BE2C (cell line): ENCODE measurements at regions not wholly inside any gene's neighbourhood (a gene's known extent, or its start where the extent isn't known, plus 50 kb on each side); places are given as distances from the start of the nearest gene placed in this dataset.

Experiments used
- DNase-seq: peaks from one replicate; pipeline ENCODE4 v3.0.0-alpha.2; 2020
- H3K27me3 ChIP-seq: fragments of 250-450 bp; sonication (Bioruptor Pico); 2 replicates; pipeline ENCODE4 v1.5.1; 2020; ENCODE audit warnings: mild to moderate bottlenecking
- H3K36me3 ChIP-seq: fragments of 250-450 bp; sonication (Bioruptor Pico); 2 replicates; pipeline ENCODE4 v1.5.1; 2020; ENCODE audit warnings: mild to moderate bottlenecking
- H3K4me1 ChIP-seq: fragments of 250-450 bp; sonication (Bioruptor Pico); 2 replicates; pipeline ENCODE4 v1.5.1; 2020
- H3K4me3 ChIP-seq: 2 replicates; pipeline ENCODE4 v1.5.1; 2011; ENCODE audit warnings: low read depth, low read length
- H3K9me3 ChIP-seq: fragments of 250-450 bp; sonication (Bioruptor Pico); 2 replicates; pipeline ENCODE4 v1.5.1; 2020
- CTCF ChIP-seq: IDR thresholded peaks from 2 replicates; pipeline ENCODE4 v1.5.1; 2012; ENCODE audit warnings: mild to moderate bottlenecking, low read depth, low read length

- DNase-seq: no peak
- no peaks in the 10 kb centered on the region for H3K36me3 ChIP-seq
Observed at GRCh38 chr1:59006289-59006658, 222.4 kb upstream of the JUN start.

GRCh38 chr1:59006932-59007331 is 223.1 kb upstream of the JUN start:
- Histone ChIP-seq H3K36me3 (no peaks in the 10 kb centered on the region), H3K27me3 (no peaks in the 10 kb centered on the region), H3K4me3 (no peak overlapping the region), H3K4me1 (peaks cover 5% of the 10 kb centered on the region), H3K9me3 (no peaks in the 10 kb centered on the region)
- no peak for DNase-seq
- no peak for TF ChIP-seq CTCF

More at GRCh38 chr1:59006289-59006658, 222.4 kb upstream of the JUN start:
- Histone ChIP-seq H3K9me3 (no peaks in the 10 kb centered on the region), H3K4me3 (no peak overlapping the region), H3K27me3 (no peaks in the 10 kb centered on the region), H3K4me1 (peaks cover 5% of the 10 kb centered on the region)
- TF ChIP-seq CTCF: no peak

- H3K4me1 ChIP-seq: peaks cover 5% of the 10 kb centered on the region
- no peak for TF ChIP-seq CTCF
Observed at GRCh38 chr1:59007429-59007819, 223.6 kb upstream of the JUN start.

DNA sequence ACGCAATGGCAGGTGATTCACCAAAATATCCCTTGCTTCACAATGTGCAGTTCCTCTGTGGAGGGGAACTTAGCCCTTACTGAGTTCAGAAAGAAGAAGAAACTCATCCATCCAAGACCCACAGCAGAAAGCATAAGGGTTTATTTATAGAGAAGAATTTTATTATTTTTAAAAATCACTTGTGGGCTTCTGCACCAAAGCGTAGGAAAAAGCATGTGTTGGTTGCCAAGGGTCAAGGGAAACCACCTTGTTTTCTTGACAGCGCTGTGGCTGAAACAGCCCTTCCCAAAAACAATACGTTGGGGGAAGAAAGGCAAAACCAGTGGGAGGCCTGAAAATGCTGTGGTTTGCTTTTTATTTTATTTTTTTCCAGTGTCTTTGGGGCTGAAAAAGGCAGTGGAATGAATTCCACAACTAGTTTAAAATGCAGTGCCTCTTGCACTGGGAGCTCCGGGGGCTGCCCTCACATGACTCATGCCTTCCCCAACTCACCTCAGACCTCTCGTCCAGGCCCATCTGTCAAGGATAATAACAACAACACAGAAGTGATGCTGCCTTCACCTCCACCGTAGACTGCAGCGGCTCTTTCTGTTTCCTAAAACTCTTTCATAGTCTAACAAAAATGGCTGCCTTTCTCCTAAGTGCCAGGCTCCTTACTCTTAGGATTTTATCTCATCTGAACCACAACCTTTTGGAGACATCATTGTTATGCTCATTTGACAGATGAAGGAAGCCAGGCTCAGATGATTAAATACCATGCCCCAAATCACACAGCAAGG is 224.2 kb upstream of the JUN start:
- no peaks in the 10 kb centered on the region for H3K27me3 ChIP-seq
- no peaks in the 10 kb centered on the region for H3K36me3 ChIP-seq
- H3K4me3 ChIP-seq: no peak overlapping the region
- H3K4me1 ChIP-seq: peaks cover 5% of the 10 kb centered on the region
- no peak for TF ChIP-seq CTCF
- H3K9me3 ChIP-seq: no peaks in the 10 kb centered on the region
- DNase-seq: no peak

More at GRCh38 chr1:59007429-59007819, 223.6 kb upstream of the JUN start:
- DNase-seq: no peak
- H3K36me3 ChIP-seq: no peaks in the 10 kb centered on the region
- H3K9me3 ChIP-seq: no peaks in the 10 kb centered on the region
- H3K4me3 ChIP-seq: no peak overlapping the region
- H3K27me3 ChIP-seq: no peaks in the 10 kb centered on the region

- TF ChIP-seq CTCF: no peak
- Histone ChIP-seq H3K4me3 (no peak overlapping the region), H3K36me3 (no peaks in the 10 kb centered on the region), H3K27me3 (no peaks in the 10 kb centered on the region), H3K9me3 (no peaks in the 10 kb centered on the region), H3K4me1 (peaks cover 5% of the 10 kb centered on the region)
- peak; percentile 50 for DNase-seq
Observed at GRCh38 chr1:59008599-59009347, 224.9 kb upstream of the JUN start.

DNA sequence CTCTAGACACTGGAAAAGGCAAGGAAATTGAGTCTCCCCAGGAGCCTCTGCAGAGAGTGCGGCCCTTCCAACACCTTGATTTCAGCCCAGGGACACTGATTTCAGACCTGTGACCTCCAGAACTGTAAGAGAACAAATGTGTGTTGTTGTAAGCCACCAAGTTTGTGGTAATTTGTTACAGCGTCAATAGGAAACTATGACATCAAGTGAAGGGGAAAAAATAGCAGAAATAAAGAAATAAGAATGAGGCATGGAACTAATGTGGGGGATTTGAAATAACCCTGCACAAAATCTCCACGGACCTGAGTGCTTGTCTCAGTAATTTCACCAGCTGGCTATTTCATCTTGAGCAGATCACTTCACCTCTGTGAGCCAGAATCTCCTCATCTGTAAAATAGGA is 227.8 kb upstream of the JUN start:
- Histone ChIP-seq H3K9me3 (no peaks in the 10 kb centered on the region), H3K4me3 (no peak overlapping the region), H3K36me3 (no peaks in the 10 kb centered on the region), H3K4me1 (peaks cover 5% of the 10 kb centered on the region), H3K27me3 (no peaks in the 10 kb centered on the region)
- no peak for DNase-seq
- no peak for TF ChIP-seq CTCF
